Caco-2 (cell line): ENCODE measurements at regions not wholly inside any gene's neighbourhood (a gene's known extent, or its start where the extent isn't known, plus 50 kb on each side); places are given as distances from the start of the nearest gene placed in this dataset.

Experiments used
- BruUV-seq: library from RNA; stranded (reverse); fragments of 400-500 nt; replicated peaks from 2 replicates; lab custom pipeline; 2021; lab: Mats Ljungman, UMichigan
- CTCF ChIA-PET: fragments of 300-600 bp; sonication (Branson Sonifier 250); formaldehyde crosslinking; loops from one replicate; lab custom pipeline; 2022; ENCODE audit warnings: antibody characterized with exemption; lab: Charles Lee
- POLR2A ChIA-PET: fragments of 300-600 bp; sonication (Branson Sonifier 250); formaldehyde crosslinking; loops from one replicate; lab custom pipeline; 2022; ENCODE audit warnings: antibody characterized with exemption; lab: Charles Lee
- DNase-seq, 2 experiments: peaks; one replicate each; pipeline versions ENCODE4 v3.0.0 to v3.0.0-alpha.2; 2020 to 2022
- H3K27me3 ChIP-seq: replicated peaks from 2 replicates; pipeline ENCODE4 v1.6.0; 2011; ENCODE audit warnings: low read length; ENCODE audit not compliant: control insufficient read depth, insufficient read depth
- H3K36me3 ChIP-seq: 2 replicates; pipeline ENCODE4 v1.5.1; 2011; ENCODE audit warnings: low read length; ENCODE audit not compliant: control insufficient read depth, insufficient read depth
- H3K4me1 ChIP-seq: fragments of 250-450 bp; sonication (Bioruptor Pico); 2 replicates; pipeline ENCODE4 v1.5.1; 2020; ENCODE audit warnings: mild to moderate bottlenecking
- H3K4me3 ChIP-seq: 2 replicates; pipeline ENCODE4 v1.5.1; 2011; ENCODE audit warnings: low read depth, mild to moderate bottlenecking, control low read depth, low read length
- H3K9me3 ChIP-seq: fragments of 250-450 bp; sonication (Bioruptor Pico); 2 replicates; pipeline ENCODE4 v1.5.1; 2020; ENCODE audit warnings: mild to moderate bottlenecking, moderate library complexity
- H3K27ac Mint-ChIP-seq: one replicate; pipeline ENCODE4 v1.8.0; 2022; ENCODE audit warnings: mixed read lengths; ENCODE audit not compliant: unreplicated experiment
- H3K27me3 Mint-ChIP-seq: one replicate; pipeline ENCODE4 v1.8.0; 2022; ENCODE audit warnings: mixed read lengths; ENCODE audit not compliant: insufficient read depth, unreplicated experiment
- H3K36me3 Mint-ChIP-seq: one replicate; pipeline ENCODE4 v1.8.0; 2022; ENCODE audit warnings: mild to moderate bottlenecking, mixed read lengths; ENCODE audit not compliant: insufficient read depth, unreplicated experiment
- H3K4me1 Mint-ChIP-seq: one replicate; pipeline ENCODE4 v1.8.0; 2022; ENCODE audit warnings: low read depth, mixed read lengths; ENCODE audit not compliant: unreplicated experiment
- H3K4me3 Mint-ChIP-seq: one replicate; pipeline ENCODE4 v1.8.0; 2022; ENCODE audit warnings: mild to moderate bottlenecking, moderate library complexity, mixed read lengths; ENCODE audit not compliant: unreplicated experiment
- H3K9me3 Mint-ChIP-seq: one replicate; pipeline ENCODE4 v1.8.0; 2022; ENCODE audit warnings: mixed read lengths; ENCODE audit not compliant: unreplicated experiment
- intact Hi-C: fragments of 100-400 bp; cut with micrococcal nuclease; formaldehyde crosslinking; loops from one replicate; pipeline ENCODE4 v1.10.0; 2022; ENCODE audit not compliant: unreplicated experiment
- TF ChIP-seq, protein P1 (sequence below), 2 experiments: fragments of 200-600 bp in 1 of 2; IDR thresholded peaks; 1 replicate in 1 of 2; 2 replicates in 1 of 2; pipeline versions ENCODE4 v1.5.1 to v1.8.0; 2011 to 2022; ENCODE audit warnings: antibody characterized with exemption in 1 of 2, control low read depth in 1 of 2, inconsistent platforms in 1 of 2, low read depth in 1 of 2, low read length in 1 of 2, mild to moderate bottlenecking in 1 of 2, moderate library complexity in 1 of 2; ENCODE audit not compliant: insufficient read depth in 1 of 2, severe bottlenecking in 1 of 2, unreplicated experiment in 1 of 2

DNA sequence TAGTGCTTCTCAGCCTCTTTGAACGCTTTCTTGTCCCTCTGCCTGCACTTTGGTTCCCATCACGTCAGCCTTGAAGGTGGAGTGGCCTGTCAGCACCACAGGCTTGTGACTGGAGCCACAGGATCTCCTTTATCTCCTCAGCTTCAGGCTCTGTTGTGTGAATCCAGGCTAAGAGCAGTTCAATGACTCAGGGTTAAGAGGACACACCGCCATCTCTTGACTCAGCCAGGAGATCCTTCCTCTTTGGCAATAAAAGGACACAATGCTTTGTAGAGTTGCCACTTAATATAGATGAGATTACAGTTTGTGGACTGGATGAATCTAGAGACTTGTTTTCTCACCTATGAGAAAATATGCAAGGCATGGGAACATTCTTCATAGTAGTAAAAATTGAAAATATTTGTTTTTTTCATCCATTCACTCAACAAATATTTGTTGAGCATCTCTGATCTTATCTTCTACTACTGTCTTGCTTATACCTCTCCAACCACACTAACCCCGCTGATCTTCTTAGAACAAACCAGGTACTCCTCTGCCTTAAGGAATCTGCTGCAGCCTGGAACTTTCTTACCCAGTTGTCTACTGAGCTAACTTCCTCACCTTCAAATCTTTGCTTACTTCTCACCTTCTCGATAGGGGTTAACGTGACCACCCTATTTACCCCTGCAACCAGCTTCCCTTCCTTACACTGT lies 62.3 kb downstream of the UCHL1 start:
- intact Hi-C loops, result no loop called here
- peaks cover 16% of the 10 kb centered on the region for H3K4me1 Mint-ChIP-seq
- ChIA-PET CTCF (no interaction called here), POLR2A (no interaction called here)
- Histone ChIP-seq H3K9me3 (peaks cover 3% of the 10 kb centered on the region; the same call in 1 of the 2 replicates), H3K4me1 (peaks cover 19% of the 10 kb centered on the region; the same call in 1 of the 2 replicates), H3K4me3 (no peak overlapping the region), H3K36me3 (no peaks in the 10 kb centered on the region), H3K27me3 (no peaks in the 10 kb centered on the region)
- TF ChIP-seq, protein P1, sequence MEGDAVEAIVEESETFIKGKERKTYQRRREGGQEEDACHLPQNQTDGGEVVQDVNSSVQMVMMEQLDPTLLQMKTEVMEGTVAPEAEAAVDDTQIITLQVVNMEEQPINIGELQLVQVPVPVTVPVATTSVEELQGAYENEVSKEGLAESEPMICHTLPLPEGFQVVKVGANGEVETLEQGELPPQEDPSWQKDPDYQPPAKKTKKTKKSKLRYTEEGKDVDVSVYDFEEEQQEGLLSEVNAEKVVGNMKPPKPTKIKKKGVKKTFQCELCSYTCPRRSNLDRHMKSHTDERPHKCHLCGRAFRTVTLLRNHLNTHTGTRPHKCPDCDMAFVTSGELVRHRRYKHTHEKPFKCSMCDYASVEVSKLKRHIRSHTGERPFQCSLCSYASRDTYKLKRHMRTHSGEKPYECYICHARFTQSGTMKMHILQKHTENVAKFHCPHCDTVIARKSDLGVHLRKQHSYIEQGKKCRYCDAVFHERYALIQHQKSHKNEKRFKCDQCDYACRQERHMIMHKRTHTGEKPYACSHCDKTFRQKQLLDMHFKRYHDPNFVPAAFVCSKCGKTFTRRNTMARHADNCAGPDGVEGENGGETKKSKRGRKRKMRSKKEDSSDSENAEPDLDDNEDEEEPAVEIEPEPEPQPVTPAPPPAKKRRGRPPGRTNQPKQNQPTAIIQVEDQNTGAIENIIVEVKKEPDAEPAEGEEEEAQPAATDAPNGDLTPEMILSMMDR (IDR thresholded peaks at IDR 0.05; ENCODE audit: insufficient read depth in 1 of 2, low read depth in 1 of 2, low read length in 1 of 2, severe bottlenecking in 1 of 2, unreplicated experiment in 1 of 2), result no peak
- DNase-seq, result peak; percentile 39 to 57
- no peaks in the 10 kb centered on the region for H3K36me3 Mint-ChIP-seq
- no peaks in the 10 kb centered on the region for H3K27me3 Mint-ChIP-seq
- peak overlapping the region; percentile 33 for H3K27ac Mint-ChIP-seq
- peak overlapping the region; percentile 10 for H3K4me3 Mint-ChIP-seq
- BruUV-seq, result no TSS peak
- peaks cover 10% of the 10 kb centered on the region for H3K9me3 Mint-ChIP-seq

DNA sequence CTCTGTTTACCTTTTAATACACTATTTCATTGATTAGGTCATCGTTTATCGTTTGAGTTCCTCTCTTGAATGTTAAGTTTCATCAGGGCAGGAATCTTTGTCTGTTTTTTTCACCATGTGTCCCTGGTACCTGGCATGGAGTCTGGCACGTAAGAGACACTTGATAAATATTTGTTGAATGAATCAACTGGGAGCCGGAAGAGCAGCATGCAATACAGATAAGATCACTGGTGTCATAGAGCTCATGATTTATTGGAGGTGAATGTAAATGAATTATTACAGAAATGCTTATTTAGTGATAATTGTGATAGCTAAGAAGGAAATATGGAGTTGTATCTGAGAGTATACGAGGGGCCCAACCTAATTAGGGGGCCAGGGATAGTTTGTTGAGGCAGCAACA lies 62.8 kb downstream of the UCHL1 start:
- BruUV-seq, result no TSS peak
- intact Hi-C loops, result no loop called here

DNA sequence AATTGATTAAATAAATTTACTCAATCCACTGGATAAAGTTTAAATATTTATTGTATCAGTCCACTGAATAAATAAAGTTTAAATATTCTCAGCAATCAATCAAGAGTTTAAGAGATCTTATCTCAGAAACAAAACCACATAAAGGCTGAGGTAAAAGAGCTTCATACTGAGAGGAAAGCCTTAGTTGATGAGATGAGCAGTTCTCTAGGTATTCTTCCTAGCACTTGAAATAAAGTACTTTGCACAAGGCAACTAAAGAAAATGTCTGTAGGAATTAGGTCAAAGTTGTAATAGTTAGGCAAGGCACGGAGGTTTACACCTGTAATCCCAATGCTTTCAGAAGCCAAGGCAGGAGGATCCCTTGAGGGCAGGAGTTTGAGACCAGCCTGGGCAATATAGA lies 63.5 kb downstream of the UCHL1 start:
- Mint-ChIP-seq H3K9me3 (peaks cover 10% of the 10 kb centered on the region), H3K4me1 (peaks cover 16% of the 10 kb centered on the region), H3K36me3 (no peaks in the 10 kb centered on the region), H3K27ac (no peak overlapping the region), H3K4me3 (no peak overlapping the region), H3K27me3 (no peaks in the 10 kb centered on the region)
- Histone ChIP-seq H3K36me3 (no peaks in the 10 kb centered on the region), H3K4me3 (no peak overlapping the region), H3K9me3 (peaks cover 3% of the 10 kb centered on the region; the same call in 1 of the 2 replicates), H3K27me3 (no peaks in the 10 kb centered on the region), H3K4me1 (peaks cover 19% of the 10 kb centered on the region; the same call in 1 of the 2 replicates)
- intact Hi-C loops, result no loop called here
- ChIA-PET POLR2A (no interaction called here), CTCF (no interaction called here)
- no TSS peak for BruUV-seq
- DNase-seq, result no peak
- TF ChIP-seq, protein P1 (IDR thresholded peaks at IDR 0.05; ENCODE audit: insufficient read depth in 1 of 2, low read depth in 1 of 2, low read length in 1 of 2, severe bottlenecking in 1 of 2, unreplicated experiment in 1 of 2), result no peak

More for the DNA sequence above, 62.8 kb downstream of the UCHL1 start:
- Histone ChIP-seq H3K4me3 (no peak overlapping the region), H3K36me3 (no peaks in the 10 kb centered on the region), H3K27me3 (no peaks in the 10 kb centered on the region), H3K4me1 (peaks cover 19% of the 10 kb centered on the region; the same call in 1 of the 2 replicates), H3K9me3 (peaks cover 3% of the 10 kb centered on the region; the same call in 1 of the 2 replicates)
- Mint-ChIP-seq H3K4me3 (peak overlapping the region; percentile 10), H3K36me3 (no peaks in the 10 kb centered on the region), H3K9me3 (peaks cover 10% of the 10 kb centered on the region), H3K4me1 (peaks cover 16% of the 10 kb centered on the region), H3K27me3 (no peaks in the 10 kb centered on the region), H3K27ac (peak overlapping the region; percentile 33)
- TF ChIP-seq, protein P1 (IDR thresholded peaks at IDR 0.05; ENCODE audit: insufficient read depth in 1 of 2, low read depth in 1 of 2, low read length in 1 of 2, severe bottlenecking in 1 of 2, unreplicated experiment in 1 of 2), result no peak
- ChIA-PET CTCF (no interaction called here), POLR2A (no interaction called here)
- no peak for DNase-seq
